Stimulated activated CD8-positive, alpha-beta memory T cell treated with anti-CD3 and anti-CD28 coated beads, Interleukin-12 subunit alpha, Interleukin-12 subunit beta, amount 100 ng/mL, for 1 hour (primary cell): ENCODE measurements at regions not wholly inside any gene's neighbourhood (a gene's known extent, or its start where the extent isn't known, plus 50 kb on each side); places are given as distances from the start of the nearest gene placed in this dataset.

ENCODE experiments used
- DNase-seq: peaks from one replicate; pipeline ENCODE4 v3.0.0-alpha.2; 2020; ENCODE audit warnings: low read depth

DNA sequence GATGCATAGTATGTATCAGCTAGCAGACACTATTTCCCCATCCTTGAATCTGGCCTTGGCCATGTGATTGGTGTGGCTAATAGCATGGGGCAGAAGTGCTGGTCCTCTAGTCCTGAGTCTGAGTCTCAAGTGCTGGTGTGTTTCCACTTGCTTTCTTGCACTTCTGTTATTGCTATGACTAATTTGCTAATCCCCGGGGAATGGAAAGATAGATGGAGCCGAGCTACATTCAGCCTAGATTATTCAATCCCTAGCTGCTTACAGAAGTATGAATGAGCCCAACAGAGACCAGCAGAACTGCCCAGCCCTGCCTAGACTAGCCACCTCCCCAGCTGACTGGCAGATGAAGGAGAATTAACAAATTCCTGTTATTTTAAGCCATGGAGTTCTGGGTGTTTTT, 53.2 kb upstream of the SYPL1 start:
- no peak for DNase-seq

DNA sequence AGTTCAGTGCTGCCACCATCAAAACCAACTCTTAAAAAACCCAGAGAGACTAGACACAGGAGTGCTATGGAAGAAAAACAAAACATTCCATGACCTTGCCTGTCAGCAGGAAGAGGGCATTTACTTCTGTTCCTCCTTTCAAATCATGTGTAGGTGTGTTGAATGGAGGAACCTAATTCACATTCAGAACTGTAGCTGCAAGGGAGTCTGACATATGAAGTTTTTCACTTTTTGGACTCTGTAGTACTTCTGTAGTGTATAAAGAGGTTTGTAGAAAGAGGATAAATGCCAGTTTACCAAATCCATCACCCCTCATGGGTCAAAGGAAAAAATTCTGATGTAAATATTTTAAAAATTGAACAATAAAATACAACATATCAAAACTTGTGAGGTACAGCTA, 51.1 kb upstream of the SYPL1 start:
- no peak for DNase-seq
